GM21723 (cell line): ENCODE measurements at regions not wholly inside any gene's neighbourhood (a gene's known extent, or its start where the extent isn't known, plus 50 kb on each side); places are given as distances from the start of the nearest gene placed in this dataset.

Experiments
- ATAC-seq: cut with Tn5 transposase; IDR thresholded peaks from one replicate; pipeline ENCODE4 v1.9.1; 2021; ENCODE audit warnings: mild to moderate bottlenecking, moderate library complexity; ENCODE audit not compliant: unreplicated experiment

DNA sequence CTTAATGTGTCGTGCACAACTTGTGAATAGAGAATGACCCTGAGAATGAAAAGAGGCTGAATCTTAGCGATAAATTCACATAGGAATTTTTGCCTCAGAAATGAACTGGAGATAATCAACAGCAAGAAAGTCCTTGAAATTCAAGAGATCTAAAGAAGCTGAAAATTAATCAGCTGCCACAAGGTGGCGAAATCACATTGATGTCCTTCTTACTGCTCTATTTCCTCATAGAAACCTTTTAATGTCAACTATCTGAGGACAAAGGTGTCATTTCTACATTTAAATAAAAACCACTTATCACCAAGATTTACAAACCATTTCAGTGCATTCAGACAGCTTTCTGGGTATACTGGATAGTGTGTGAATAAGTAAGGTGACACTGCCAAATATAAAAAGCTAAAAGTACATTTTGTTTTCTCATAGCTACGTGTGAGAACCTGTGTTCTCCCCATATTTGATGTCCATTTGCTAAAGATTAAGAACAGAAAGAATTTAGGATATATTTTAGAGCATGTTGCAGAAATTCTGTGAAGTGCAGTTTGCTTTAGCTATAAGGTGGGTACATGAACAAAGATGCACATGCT is 485.3 kb upstream of the PTBP2 start:
- ATAC-seq = no peak

DNA sequence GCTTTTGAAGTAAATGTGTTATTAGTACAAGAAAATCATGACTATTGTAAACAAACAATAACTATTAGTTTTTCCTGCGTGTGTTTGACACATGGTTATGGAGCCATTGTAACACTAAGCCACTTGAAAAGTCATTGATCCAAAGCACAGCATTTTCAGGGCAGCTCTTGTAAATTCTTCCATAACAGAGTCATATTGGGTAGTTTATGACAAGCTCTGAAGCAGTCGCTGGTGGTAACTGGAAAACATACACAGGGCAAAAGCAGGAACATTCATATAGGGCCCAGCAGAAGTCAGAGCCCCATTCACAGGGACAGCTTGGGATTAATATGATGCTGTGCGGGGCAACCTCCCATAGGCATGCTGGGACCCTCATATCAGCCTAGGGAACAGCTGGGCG is 483.2 kb upstream of the PTBP2 start:
- no peak for ATAC-seq

DNA sequence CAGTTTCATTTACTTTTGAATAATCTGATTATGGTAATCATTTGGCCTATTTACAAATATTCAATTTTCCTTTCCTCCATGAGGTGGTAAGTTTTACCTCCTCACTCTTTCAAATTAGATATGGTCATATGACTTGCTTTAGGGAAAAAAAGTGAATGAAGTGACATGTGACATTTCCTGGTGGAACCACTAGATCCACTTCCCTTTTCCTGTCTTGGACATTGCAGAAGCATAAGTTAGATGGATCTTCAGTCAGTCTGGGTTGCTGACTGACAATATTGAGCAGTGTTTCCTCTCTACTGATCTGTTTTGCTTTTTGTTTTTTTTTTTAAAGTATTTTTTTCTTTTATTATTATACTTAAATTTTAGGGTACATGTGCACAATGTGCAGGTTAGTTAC is 481.1 kb upstream of the PTBP2 start:
- no peak for ATAC-seq

DNA sequence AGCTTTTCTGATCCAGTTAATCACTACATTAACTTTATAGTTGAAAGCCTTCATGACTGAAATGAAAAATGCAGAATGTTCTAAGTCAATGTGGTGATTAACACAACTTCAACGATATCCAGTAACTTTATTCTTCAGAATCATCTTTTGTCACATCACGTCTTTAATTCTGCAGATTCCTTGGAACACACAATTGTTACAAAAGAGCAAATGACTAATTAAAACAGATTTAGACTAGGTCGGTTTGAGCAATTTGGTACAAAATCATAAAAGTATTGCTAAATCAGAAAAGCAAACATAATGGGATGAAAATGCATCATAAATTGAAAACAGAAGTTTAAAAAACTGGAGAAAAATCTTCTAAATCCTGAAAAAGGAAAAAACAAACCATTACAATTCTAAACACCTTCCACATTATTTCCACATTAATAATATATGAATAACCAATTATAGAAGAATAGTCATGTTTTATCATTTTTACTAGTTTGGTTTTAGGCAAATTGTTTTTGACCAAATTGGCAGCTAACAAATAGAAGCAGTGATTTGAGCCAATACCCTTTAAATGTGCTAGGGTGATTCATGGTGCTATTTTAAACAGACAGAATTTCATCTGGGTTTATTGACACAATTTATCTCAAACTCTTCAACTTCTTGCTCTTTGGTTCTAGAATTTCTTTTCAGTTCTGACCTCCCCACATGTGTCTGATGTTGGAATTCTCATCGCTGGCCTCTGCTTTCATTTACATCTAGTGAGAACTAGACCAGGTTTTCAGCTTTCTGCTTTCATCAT is 468.1 kb upstream of the PTBP2 start:
- no peak for ATAC-seq

DNA sequence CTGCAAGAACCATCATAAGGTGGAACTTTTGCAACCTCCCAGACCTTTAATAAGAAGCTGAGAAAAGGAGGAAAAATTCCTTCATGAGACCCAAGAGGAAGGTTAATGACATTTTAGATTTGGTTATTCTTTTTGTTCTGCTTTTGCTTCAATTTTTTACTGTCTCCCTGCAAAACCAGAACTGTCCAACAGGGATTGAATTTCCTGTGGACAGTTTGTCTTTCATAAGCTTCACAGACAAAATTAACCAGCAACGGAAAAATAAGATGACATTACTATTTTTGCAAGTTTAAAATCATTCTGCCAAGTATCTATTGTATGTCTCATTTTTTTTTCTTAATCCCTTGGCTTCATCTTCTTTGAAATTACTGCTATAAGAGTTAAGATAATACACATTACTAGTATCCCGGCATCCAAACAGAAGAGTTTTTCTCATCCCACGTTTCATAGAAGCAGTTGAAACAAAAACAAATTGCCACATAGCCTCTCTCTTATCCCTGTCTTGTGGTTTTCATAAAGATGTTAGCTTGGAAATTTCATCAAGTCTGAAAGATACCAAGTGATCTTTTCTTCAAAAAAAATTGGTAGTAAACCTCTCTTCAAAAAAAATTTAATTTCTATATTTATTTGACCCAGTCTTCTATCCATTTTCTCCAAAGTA is 465.3 kb upstream of the PTBP2 start:
- ATAC-seq = no peak

DNA sequence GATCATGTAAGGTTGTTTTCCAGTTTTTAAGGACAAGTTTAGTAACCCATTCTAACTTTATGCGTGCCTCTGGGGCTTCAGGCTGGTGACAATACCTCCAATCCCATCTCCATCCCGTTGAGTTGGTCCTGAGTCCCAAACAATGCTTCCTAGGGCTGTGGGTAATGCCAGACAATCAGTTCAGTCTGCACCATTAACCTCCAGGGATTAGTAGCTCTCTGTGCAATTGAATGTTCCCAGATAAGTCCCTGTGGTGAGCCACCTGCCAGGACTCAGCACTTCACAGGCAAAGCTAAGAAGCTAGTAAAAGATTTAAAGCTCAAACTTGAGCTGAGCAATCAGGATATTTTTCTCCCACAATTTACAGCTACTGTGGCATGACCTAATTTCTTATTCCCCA is 462.2 kb upstream of the PTBP2 start:
- no peak for ATAC-seq

DNA sequence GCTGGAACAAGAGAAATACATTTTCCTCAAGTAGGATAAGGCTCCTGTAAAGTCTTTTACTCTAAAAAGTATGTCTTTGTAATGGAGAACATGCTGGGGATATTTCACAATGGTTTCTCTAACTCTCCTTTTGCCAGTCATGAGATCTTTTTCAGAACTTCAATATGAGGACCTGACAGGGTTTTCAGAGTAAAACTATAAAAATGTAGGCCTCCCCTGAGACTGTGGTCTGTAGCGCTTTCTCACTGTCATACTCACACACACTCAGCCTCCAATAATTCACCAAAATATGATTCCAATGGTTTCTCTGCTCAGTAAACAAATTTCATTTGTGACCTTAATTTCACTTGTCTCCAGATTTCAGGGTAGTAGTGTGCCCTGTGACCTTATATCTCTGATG is 440.1 kb upstream of the PTBP2 start:
- ATAC-seq = no peak

DNA sequence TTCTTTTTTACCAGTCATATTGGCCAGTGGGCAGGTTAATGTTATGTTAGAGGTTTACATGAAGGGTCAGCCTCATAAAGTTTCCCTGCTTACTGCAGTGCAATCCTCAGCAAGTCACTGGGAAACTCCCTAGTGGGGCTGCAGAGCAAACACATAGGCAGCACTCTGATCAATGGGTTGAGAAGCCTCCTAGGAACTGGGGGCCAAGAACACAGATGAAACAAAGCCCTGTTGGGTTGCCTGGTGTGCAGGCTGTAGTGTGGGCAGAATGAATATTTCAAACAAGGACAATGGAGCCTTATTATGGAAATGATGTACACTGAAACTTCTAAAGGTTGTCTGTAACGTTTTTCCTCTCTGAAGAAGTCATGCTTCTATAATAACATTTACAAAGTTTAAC is 431.6 kb upstream of the PTBP2 start:
- ATAC-seq = no peak

DNA sequence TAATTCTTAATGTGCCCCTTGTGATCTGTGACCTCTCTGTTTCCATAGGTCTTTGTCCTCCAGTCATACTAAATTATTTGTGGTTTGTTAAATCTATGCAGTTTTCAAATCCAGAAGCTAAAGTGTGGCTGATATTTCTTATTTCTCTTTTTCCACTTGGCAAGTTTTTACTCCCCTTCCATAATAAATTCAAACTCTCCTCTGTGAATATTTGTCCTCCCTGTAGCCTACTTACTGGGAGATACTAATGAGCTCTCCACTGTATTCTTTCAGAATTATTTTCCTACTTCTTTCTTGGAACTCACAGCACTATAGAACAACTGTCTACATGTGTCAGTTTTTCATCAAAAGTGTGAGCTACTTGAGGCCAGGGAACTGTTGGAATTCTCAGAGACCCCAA is 430.8 kb upstream of the PTBP2 start:
- no peak for ATAC-seq

DNA sequence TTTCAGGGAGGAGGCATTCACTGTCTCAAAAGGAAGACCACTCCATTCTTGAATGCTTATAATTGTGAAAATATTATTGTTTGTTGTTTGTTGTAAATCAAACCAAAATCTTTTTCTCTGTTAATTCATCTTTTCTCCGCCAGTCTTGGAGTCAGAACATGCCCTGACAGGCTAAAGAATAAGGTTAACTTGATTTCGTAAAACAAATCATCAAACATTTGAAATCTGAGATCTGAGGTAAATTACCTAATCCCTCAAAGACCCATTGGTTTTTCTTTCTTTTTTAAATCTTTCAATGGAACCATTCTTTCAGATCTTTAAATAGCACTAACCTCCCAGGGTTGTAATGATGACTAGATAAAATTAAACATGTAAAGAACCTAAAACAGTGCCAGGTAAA is 430.1 kb upstream of the PTBP2 start:
- no peak for ATAC-seq

DNA sequence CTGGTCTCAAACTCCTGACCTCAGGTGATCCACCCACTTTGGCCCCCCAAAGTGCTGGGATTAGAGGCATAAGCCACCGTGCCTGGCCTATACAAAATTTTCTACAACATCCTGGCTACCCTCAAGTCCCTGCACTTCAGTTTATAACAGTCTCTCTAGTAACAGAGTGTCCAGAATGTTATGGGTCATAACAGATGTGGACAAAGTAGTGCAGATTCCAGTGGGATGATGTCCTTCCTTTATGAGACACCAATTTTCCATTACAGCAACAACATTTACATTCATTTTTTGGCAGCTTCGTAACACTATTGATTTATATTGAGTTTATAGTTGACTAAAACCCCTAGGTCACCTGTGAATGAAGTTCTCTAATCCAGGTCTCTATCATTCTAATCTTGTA is 429.4 kb upstream of the PTBP2 start:
- no peak for ATAC-seq

DNA sequence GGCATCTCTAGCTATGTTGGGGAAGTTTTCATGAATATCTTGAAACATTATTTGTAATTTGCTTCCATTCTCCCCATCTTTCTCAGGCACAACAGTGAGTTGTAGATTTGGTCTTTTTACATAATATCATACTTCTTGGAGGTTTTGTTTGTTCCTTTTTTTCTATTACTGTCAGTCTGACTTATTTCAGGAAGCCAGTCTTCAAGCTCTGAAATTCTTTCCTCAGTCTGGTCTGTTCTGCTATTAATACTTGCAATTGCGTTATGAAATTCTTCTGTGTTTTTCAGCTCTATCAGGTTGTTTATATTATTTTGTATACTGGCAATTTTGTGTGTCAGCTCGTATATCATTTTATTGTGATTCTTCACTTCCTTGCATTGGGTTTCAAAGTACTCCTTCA is 424.6 kb upstream of the PTBP2 start:
- ATAC-seq = no peak

DNA sequence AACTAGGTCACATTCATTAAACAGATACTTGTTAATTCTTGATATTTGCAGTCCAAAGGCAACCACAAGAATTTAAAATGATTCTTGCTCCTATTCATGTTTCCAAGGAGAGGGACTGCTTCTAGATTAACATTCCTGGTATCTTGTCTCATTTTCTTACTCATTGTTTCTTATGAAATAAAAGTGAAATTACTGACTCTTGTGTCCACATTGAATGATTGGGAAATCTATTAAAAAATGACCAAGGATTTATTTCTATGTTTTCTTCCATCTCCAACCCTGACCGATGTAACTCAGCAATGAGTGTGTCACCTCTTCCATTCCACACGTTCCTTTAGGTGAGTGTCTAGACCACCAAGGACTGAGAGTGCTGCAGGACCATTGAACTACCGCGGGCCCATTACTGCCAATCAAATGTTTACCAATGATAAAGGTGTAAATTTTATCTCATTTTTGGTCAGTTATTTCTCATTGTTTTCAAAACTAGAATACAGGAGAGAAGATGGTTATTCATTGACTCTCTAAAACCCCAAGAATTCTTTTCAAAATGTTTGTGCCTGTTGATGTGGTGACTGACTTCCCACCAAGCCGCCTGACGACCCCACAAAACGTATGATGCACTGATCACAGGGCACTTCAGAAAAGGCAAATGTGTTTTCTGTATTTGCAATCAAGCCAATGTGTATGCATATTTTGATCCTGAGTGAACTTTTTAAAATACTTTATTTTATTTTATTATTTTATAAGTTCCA is 414.6 kb upstream of the PTBP2 start:
- no peak for ATAC-seq

DNA sequence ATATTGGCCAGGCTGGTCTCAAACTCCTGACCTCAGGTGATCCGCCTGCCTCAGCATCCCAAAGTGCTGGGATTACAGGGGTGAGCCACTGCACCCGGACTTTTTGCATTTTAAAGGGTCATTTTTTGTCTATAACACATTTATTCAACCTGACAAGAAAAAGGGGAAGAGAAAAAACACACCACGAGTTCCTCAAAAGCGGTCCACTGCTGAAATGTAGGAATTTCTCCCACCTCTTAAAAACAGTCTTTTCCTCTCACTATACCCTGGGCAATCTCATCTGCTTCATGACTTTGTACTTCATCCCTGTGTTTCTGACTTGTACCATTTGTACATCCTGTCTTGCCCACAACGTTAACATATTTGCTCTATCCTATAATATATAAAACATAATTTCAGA is 413.3 kb upstream of the PTBP2 start:
- no peak for ATAC-seq

DNA sequence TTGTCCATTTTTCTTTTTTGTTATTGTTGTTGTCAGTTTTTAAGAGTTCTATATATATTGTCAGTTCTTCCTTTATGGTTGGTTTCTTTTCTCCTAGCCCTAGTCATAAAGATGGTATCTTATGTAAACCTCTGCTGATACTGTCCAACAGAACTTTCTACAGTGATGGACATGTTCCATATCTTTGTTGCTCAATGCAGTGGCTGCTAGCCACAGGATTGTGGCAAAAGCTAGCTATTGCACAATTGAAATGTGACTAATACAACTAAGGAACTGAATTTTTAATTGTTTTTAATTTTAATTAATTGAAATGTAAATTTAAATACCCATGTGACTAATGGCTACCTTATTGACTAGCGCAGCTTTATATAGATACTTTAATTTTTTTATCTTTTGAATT is 411.8 kb upstream of the PTBP2 start:
- no peak for ATAC-seq

DNA sequence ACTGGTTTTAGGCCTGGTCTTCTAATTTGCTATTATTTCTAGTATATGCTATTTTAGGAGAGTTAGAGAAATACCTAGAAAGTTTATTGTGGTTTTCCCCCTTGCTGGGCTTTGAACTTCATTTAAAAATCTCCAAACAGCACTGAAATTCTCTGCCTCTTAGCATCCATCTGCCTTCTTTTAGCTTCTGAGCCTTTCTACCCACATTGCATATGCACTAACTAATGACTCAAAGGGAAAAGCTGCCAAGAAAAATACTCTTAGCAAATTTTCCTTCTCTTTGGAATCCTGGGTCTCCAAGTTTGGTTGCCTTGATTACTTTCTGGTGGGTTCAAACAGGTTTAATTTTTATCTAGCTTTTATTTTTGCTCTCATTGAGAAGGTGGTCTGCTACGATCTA is 408.4 kb upstream of the PTBP2 start:
- no peak for ATAC-seq

DNA sequence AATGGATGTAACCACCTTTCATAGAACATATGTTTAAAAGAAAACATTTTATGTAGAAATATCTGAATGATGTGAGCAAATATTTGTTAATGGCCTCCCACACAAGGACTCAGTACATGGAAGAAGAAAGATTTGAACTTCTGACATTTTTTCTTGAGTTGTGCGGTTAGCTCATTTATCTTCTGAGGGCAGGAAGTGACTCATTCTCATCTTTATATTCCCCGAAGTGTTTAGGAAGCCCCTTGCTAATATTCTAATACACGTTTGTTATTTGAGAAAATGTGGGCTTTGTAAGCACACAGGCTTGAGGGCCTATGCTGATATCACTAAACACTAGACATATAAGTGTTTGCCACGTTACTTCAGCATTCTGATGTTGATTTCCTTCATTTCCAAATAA is 392.5 kb upstream of the PTBP2 start:
- ATAC-seq = no peak

DNA sequence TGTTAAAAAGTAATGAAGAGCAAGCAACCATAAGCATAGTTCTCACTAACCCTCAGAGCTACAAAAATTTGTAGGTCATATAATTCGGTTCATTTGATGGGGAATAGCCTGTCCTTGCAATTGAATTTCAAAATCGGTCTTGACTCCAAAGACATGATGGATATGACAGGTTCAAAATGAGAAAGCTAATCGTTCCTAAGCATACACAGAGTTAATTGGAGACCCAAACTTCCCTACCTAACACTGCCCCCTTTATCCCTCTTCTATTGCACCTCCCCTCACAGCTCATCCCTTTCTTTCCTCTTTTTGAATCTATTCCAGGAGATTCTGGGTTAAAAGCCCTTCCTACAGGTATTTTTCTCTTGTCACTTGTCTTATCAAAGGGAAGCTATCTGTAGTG is 390.0 kb upstream of the PTBP2 start:
- ATAC-seq = no peak

DNA sequence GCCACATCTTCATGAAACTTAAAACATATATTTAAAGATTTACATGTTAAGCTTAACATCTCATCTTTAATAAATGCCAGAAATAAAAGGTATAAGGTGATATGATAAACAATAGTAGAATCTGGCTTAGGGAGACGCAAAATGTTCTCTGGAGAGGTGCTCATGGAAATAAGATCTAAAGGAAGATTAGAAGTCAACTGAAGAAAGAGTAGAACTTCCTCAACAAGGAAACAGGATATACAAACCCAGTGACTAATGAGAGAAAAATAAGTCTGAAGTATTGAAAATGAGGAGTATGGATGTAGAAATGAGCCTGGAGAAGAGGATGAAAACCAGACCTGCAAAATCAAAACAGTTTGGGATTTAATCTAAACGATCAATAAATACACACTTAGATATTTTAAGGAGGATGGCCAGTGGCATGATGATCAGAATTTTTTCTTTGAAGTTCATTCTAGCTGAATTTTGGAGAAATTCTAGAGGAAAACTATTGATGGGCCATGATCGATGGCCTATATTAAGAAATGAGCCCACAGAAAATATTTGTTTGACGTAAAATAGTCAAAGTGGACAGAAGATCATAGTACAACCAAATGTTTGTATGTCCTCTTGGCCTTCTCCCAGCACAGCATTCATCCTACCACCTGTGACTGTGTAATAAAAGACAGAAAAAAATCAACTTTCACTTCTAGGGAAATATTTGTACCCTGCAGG is 387.9 kb upstream of the PTBP2 start:
- no peak for ATAC-seq

DNA sequence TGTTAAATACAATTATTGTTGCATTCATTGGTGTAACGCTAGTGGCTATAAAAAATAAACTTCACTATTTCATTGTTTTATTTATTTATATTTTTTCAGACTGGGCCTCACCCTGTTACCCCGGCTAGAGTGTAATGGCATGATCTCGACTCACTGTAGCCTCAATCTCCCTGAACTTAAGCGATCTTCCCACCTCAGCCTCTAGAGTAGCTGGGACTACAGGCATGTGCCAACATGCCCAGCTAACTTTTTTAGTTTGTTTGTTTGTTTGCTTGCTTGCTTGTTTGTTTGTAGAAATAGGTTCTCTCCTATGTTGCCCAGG is 387.4 kb upstream of the PTBP2 start:
- ATAC-seq = no peak

DNA sequence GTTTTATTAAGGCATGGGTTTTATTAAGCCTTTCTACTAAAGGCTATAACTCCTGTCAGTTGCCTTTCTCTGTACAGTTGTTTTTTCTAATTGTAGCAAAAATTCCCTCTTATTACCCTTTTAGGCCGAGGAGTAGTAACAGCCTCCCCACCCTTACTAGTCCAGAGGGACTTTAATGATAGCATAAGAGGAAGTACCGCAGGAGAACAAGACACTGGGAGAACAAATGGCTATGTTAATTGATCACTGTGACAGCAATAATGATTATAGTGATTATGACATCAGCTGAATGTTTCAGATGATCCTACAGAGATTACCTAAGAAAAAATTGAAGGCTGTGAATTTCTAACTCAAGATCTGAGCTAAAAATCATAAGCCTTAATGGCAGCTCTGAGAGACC is 383.0 kb upstream of the PTBP2 start:
- no peak for ATAC-seq
